ENCODE measurements at regions not wholly inside any gene's neighbourhood (a gene's known extent, or its start where the extent isn't known, plus 50 kb on each side); places are given as distances from the start of the nearest gene placed in this dataset.

DNA sequence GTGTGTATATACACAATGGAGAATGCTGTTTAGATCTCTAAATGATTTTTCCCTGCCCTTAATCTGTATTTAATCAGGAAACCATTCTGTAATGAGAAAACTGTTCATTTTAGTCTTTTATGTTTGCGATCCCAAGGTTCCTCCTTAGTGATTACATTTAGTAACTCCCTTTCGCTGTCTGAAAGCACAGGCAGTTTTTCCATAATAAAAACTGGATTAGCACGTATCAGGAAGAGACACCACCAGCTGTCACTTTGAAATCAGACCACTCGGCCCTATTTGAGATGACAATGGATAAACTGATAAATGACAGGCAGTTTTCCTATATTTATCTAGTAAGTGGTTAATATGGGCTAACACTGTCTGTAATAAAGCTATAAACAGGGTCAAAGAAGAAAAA is 370.9 kb downstream of the NR4A2 start (continued):
- TF ChIP-seq FOXP1 (CRISPR knock-in tag; IDR thresholded peaks at IDR 0.05; ENCODE audit: borderline replicate concordance): no peak

DNA sequence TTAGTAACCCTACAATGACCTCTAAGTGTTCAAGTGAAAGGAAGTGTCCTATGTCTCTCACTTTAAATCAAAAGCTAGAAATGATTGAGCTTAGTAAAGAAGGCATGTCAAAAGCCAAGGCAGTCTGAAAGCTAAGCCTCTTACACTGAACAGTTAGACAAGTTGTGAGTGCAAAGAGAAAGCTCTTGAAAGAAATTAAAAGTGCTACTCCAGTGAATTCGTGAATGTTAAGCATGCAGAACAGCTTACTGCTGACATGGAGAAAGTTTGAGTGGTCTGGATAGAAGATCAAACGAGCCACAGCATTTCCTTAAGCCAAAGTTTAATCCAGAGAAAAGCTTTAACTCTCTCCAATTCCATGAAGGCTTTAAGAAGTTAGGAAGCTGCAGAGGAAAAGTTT is 373.7 kb downstream of the NR4A2 start:
- no peaks in the 10 kb centered on the region for H3K27me3 Mint-ChIP-seq (ENCODE audit: low read depth)
- CTCF ChIA-PET: interaction anchor here (1.0 kb wide), 1 partner anchor 586 kb away, joined by 3 read pairs; no protein-coding TSS in a partner anchor
- no peaks in the 10 kb centered on the region for H3K36me3 Mint-ChIP-seq
- no peaks in the 10 kb centered on the region for H3K9me3 Mint-ChIP-seq
- no peak overlapping the region for H3K4me3 Mint-ChIP-seq
- H3K27ac Mint-ChIP-seq: no peak overlapping the region
- TF ChIP-seq SP1 (CRISPR knock-in tag; conservative IDR thresholded peaks at IDR 0.05) (no peak), CREM (CRISPR knock-in tag; IDR thresholded peaks at IDR 0.05) (no peak), SOX15 (CRISPR knock-in tag; IDR thresholded peaks at IDR 0.05) (no peak)
- TF ChIP-seq, protein P1, sequence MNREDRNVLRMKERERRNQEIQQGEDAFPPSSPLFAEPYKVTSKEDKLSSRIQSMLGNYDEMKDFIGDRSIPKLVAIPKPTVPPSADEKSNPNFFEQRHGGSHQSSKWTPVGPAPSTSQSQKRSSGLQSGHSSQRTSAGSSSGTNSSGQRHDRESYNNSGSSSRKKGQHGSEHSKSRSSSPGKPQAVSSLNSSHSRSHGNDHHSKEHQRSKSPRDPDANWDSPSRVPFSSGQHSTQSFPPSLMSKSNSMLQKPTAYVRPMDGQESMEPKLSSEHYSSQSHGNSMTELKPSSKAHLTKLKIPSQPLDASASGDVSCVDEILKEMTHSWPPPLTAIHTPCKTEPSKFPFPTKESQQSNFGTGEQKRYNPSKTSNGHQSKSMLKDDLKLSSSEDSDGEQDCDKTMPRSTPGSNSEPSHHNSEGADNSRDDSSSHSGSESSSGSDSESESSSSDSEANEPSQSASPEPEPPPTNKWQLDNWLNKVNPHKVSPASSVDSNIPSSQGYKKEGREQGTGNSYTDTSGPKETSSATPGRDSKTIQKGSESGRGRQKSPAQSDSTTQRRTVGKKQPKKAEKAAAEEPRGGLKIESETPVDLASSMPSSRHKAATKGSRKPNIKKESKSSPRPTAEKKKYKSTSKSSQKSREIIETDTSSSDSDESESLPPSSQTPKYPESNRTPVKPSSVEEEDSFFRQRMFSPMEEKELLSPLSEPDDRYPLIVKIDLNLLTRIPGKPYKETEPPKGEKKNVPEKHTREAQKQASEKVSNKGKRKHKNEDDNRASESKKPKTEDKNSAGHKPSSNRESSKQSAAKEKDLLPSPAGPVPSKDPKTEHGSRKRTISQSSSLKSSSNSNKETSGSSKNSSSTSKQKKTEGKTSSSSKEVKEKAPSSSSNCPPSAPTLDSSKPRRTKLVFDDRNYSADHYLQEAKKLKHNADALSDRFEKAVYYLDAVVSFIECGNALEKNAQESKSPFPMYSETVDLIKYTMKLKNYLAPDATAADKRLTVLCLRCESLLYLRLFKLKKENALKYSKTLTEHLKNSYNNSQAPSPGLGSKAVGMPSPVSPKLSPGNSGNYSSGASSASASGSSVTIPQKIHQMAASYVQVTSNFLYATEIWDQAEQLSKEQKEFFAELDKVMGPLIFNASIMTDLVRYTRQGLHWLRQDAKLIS (CRISPR knock-in tag; IDR thresholded peaks at IDR 0.05; ENCODE audit: borderline replicate concordance): no peak
- TF ChIP-seq, protein P2, sequence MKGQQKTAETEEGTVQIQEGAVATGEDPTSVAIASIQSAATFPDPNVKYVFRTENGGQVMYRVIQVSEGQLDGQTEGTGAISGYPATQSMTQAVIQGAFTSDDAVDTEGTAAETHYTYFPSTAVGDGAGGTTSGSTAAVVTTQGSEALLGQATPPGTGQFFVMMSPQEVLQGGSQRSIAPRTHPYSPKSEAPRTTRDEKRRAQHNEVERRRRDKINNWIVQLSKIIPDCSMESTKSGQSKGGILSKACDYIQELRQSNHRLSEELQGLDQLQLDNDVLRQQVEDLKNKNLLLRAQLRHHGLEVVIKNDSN (CRISPR knock-in tag; IDR thresholded peaks at IDR 0.05): no peak
- H3K4me1 Mint-ChIP-seq: peaks cover 10% of the 10 kb centered on the region
- POLR2A ChIA-PET: no interaction called here
- no peak for ATAC-seq
- DNase-seq (ENCODE audit: low spot score): no peak

DNA sequence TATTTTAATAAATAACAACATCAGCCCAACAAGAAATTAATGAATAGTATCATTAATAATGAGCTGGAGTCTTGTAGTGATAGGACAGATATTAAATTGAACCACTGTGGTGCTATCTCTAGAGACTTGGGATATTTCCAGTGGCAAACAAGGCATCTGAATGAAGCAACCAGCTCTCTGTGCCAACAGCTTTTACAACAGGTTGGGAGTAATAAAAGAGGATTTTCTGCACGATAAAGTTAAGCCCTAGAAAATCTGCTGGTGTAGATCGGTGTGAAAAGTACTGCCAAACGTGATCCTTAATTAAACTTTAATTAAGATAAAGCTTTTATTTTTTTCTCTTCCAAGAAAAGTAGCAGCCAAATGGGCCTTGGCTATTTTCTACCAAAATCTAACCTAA is 385.5 kb downstream of the NR4A2 start:
- Mint-ChIP-seq H3K4me1 (no peaks in the 10 kb centered on the region), H3K36me3 (no peaks in the 10 kb centered on the region), H3K4me3 (no peak overlapping the region), H3K9me3 (peaks cover 11% of the 10 kb centered on the region; the same call in 1 of the 2 replicates), H3K27me3 (ENCODE audit: low read depth) (no peaks in the 10 kb centered on the region), H3K27ac (no peak overlapping the region)
- ChIA-PET POLR2A (interaction anchor here (0.6 kb wide), 1 partner anchor 17 kb away, joined by 6 read pairs; no protein-coding TSS in a partner anchor), CTCF (interaction anchor here (0.6 kb wide), 1 partner anchor 184 kb away, joined by 6 read pairs; no protein-coding TSS in a partner anchor)
- DNase-seq (ENCODE audit: low spot score): no peak
- no peak for ATAC-seq
- TF ChIP-seq SP1 (CRISPR knock-in tag; conservative IDR thresholded peaks at IDR 0.05) (no peak), GTF2I (CRISPR knock-in tag; conservative IDR thresholded peaks at IDR 0.05) (no peak), MYBL2 (CRISPR knock-in tag; IDR thresholded peaks at IDR 0.05) (no peak), EMX1 (CRISPR knock-in tag; IDR thresholded peaks at IDR 0.05) (no peak), HMGA2 (CRISPR knock-in tag; IDR thresholded peaks at IDR 0.05) (no peak), ATF1 (CRISPR knock-in tag; IDR thresholded peaks at IDR 0.05) (no peak), IRF2 (CRISPR knock-in tag; IDR thresholded peaks at IDR 0.05; ENCODE audit: borderline replicate concordance, low read depth) (no peak), ZNF232 (CRISPR knock-in tag; IDR thresholded peaks at IDR 0.05) (no peak), JUN (CRISPR knock-in tag; IDR thresholded peaks at IDR 0.05) (no peak), TP53 (CRISPR knock-in tag; IDR thresholded peaks at IDR 0.05) (no peak), ZNF423 (CRISPR knock-in tag; IDR thresholded peaks at IDR 0.05) (no peak), GRHL2 (CRISPR knock-in tag; IDR thresholded peaks at IDR 0.05; ENCODE audit: insufficient replicate concordance, severe bottlenecking) (no peak)
- TF ChIP-seq, protein P3, sequence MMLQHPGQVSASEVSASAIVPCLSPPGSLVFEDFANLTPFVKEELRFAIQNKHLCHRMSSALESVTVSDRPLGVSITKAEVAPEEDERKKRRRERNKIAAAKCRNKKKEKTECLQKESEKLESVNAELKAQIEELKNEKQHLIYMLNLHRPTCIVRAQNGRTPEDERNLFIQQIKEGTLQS (CRISPR knock-in tag; conservative IDR thresholded peaks at IDR 0.05): no peak
- TF ChIP-seq, protein P4, sequence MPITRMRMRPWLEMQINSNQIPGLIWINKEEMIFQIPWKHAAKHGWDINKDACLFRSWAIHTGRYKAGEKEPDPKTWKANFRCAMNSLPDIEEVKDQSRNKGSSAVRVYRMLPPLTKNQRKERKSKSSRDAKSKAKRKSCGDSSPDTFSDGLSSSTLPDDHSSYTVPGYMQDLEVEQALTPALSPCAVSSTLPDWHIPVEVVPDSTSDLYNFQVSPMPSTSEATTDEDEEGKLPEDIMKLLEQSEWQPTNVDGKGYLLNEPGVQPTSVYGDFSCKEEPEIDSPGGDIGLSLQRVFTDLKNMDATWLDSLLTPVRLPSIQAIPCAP (CRISPR knock-in tag; IDR thresholded peaks at IDR 0.05): no peak
- TF ChIP-seq, protein P5, sequence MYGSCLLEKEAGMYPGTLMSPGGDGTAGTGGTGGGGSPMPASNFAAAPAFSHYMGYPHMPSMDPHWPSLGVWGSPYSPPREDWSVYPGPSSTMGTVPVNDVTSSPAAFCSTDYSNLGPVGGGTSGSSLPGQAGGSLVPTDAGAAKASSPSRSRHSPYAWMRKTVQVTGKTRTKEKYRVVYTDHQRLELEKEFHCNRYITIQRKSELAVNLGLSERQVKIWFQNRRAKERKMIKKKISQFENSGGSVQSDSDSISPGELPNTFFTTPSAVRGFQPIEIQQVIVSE (CRISPR knock-in tag; IDR thresholded peaks at IDR 0.05; ENCODE audit: borderline replicate concordance): no peak
- TF ChIP-seq, protein P2 (CRISPR knock-in tag; IDR thresholded peaks at IDR 0.05): no peak
- TF ChIP-seq, protein P6, sequence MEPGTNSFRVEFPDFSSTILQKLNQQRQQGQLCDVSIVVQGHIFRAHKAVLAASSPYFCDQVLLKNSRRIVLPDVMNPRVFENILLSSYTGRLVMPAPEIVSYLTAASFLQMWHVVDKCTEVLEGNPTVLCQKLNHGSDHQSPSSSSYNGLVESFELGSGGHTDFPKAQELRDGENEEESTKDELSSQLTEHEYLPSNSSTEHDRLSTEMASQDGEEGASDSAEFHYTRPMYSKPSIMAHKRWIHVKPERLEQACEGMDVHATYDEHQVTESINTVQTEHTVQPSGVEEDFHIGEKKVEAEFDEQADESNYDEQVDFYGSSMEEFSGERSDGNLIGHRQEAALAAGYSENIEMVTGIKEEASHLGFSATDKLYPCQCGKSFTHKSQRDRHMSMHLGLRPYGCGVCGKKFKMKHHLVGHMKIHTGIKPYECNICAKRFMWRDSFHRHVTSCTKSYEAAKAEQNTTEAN (CRISPR knock-in tag; IDR thresholded peaks at IDR 0.05): no peak
- TF ChIP-seq, protein P7, sequence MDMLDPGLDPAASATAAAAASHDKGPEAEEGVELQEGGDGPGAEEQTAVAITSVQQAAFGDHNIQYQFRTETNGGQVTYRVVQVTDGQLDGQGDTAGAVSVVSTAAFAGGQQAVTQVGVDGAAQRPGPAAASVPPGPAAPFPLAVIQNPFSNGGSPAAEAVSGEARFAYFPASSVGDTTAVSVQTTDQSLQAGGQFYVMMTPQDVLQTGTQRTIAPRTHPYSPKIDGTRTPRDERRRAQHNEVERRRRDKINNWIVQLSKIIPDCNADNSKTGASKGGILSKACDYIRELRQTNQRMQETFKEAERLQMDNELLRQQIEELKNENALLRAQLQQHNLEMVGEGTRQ (CRISPR knock-in tag; IDR thresholded peaks at IDR 0.05): no peak
